Fibroblast of villous mesenchyme (primary cell): ENCODE measurements at regions not wholly inside any gene's neighbourhood (a gene's known extent, or its start where the extent isn't known, plus 50 kb on each side); places are given as distances from the start of the nearest gene placed in this dataset.
"Not testable (repeated sequence)": the region's sequence is repeated elsewhere in the genome, so short reads cannot be mapped to it uniquely, and the experiment has no call there.

Experiments
- DNase-seq: peaks from one replicate; pipeline ENCODE4 v3.0.0-alpha.2; 2010; ENCODE audit warnings: low read depth
- H3K4me3 ChIP-seq: 2 replicates; pipeline ENCODE4 v1.5.1; 2011; ENCODE audit warnings: low read depth, mild to moderate bottlenecking, low read length
- CTCF ChIP-seq: IDR thresholded peaks from 2 replicates; pipeline ENCODE4 v1.5.1; 2012; ENCODE audit warnings: low read depth, mild to moderate bottlenecking, low read length; ENCODE audit not compliant: insufficient read depth

GRCh38 chr6:141824350-141824749, 308.4 kb upstream of the GJE1 start:
- no peak for TF ChIP-seq CTCF
- DNase-seq, result peak; percentile 44
- no peak overlapping the region for H3K4me3 ChIP-seq

GRCh38 chr6:141815039-141815438, 317.7 kb upstream of the GJE1 start:
- not testable (repeated sequence) for DNase-seq, H3K4me3 ChIP-seq

GRCh38 chr6:141809901-141810300, 322.8 kb upstream of the GJE1 start:
- no peak overlapping the region for H3K4me3 ChIP-seq
- DNase-seq, result no peak

GRCh38 chr6:141808662-141809061, 324.1 kb upstream of the GJE1 start:
- no peak for DNase-seq
- H3K4me3 ChIP-seq, result no peak overlapping the region
- TF ChIP-seq CTCF, result no peak

More at GRCh38 chr6:141809901-141810300, 322.8 kb upstream of the GJE1 start:
- TF ChIP-seq CTCF, result no peak

- not testable (repeated sequence) for DNase-seq, H3K4me3 ChIP-seq
Observed at GRCh38 chr6:141800973-141801372, 331.8 kb upstream of the GJE1 start.

- no peak for TF ChIP-seq CTCF
- no peak overlapping the region for H3K4me3 ChIP-seq
- DNase-seq, result no peak
Observed at GRCh38 chr6:141790921-141791320, 341.8 kb upstream of the GJE1 start.

GRCh38 chr6:141788096-141788495, 344.6 kb upstream of the GJE1 start:
- no peak for DNase-seq
- no peak for TF ChIP-seq CTCF

GRCh38 chr6:141783585-141783984, 349.1 kb upstream of the GJE1 start:
- no peak for TF ChIP-seq CTCF
- no peak overlapping the region for H3K4me3 ChIP-seq
- no peak for DNase-seq

More at GRCh38 chr6:141788096-141788495, 344.6 kb upstream of the GJE1 start:
- H3K4me3 ChIP-seq, result no peak overlapping the region
